K562 (cell line): ENCODE measurements at regions not wholly inside any gene's neighbourhood (a gene's known extent, or its start where the extent isn't known, plus 50 kb on each side); places are given as distances from the start of the nearest gene placed in this dataset.
A peak's percentile ranks its signal among the peaks of the same experiment; 100 is the strongest.
"Not testable (repeated sequence)": the region's sequence is repeated elsewhere in the genome, so short reads cannot be mapped to it uniquely, and the experiment has no call there.

Source experiments
- ATAC-seq: fragments of 200-7000 bp; cut with Tn5 transposase; 3 replicates; pipeline ENCODE4 v1.9.1; 2020; ENCODE audit warnings: moderate library complexity
- BruUV-seq: library from RNA; stranded (reverse); fragments of 400-500 nt; replicated peaks from 2 replicates; lab custom pipeline; 2021; lab: Mats Ljungman, UMichigan
- CTCF ChIA-PET: fragments of 300-600 bp; formaldehyde crosslinking; extraction: SDS; loops from one replicate; lab custom pipeline; 2021; ENCODE audit warnings: low intra/inter-chr PET ratio; lab: Yijun Ruan, JAX
- POLR2A ChIA-PET: fragments of 300-600, 350-650 bp; sonication (Branson Sonifier 250); formaldehyde crosslinking; extraction: SDS; loops from one replicate; lab custom pipeline; 2021; ENCODE audit warnings: antibody characterized with exemption, inconsistent platforms; lab: Yijun Ruan, JAX
- DNase-seq, 4 experiments: peaks; one replicate each; pipeline versions ENCODE4 v3.0.0 to v3.0.0-alpha.2; 2011 to 2018; ENCODE audit warnings: low spot score in 3 of 4, mixed read lengths in 3 of 4; ENCODE audit errors: extremely low read depth in 1 of 4
- FAIRE-seq: peaks from 2 replicates; lab custom pipeline; 2011; peaks lifted over from hg19 to GRCh38; lab: Jason Lieb, UNC
- H2AFZ ChIP-seq: 2 replicates; pipeline ENCODE4 v1.6.0; 2011; ENCODE audit warnings: low read depth, low read length, control low read depth, inconsistent platforms
- H3K27ac ChIP-seq: fragments of 200-600 bp; 3 replicates; pipeline ENCODE4 v1.8.0; 2011; ENCODE audit warnings: low read depth, mild to moderate bottlenecking, control low read depth, inconsistent platforms, low read length, moderate library complexity, mixed read lengths; ENCODE audit errors: extremely low read depth
- H3K27me3 ChIP-seq, 2 experiments: fragments of 300-600 bp in 1 of 2; 2 replicates in 1 of 2; 3 replicates in 1 of 2; pipeline versions ENCODE4 v1.6.0 to v1.8.0; 2011; ENCODE audit warnings: inconsistent platforms in 2 of 2, low read length in 2 of 2, mild to moderate bottlenecking in 1 of 2, mixed read lengths in 1 of 2, moderate library complexity in 1 of 2; ENCODE audit not compliant: control insufficient read depth in 2 of 2, insufficient read depth in 2 of 2
- H3K36me3 ChIP-seq: fragments of 300-600 bp; 3 replicates; pipeline ENCODE4 v1.8.0; 2011; ENCODE audit warnings: mild to moderate bottlenecking, low read length, inconsistent platforms; ENCODE audit not compliant: control insufficient read depth, insufficient read depth
- H3K4me1 ChIP-seq, 2 experiments: fragments of 200-600 bp in 1 of 2; replicated peaks in 1 of 2; 2 replicates in 1 of 2; 3 replicates in 1 of 2; pipeline versions ENCODE4 v1.5.1 to v1.8.0; 2011; ENCODE audit warnings: inconsistent platforms in 2 of 2, low read length in 2 of 2, mild to moderate bottlenecking in 1 of 2, mixed read lengths in 1 of 2, moderate library complexity in 1 of 2; ENCODE audit not compliant: control insufficient read depth in 2 of 2, insufficient read depth in 2 of 2
- H3K4me2 ChIP-seq: 2 replicates; pipeline ENCODE4 v1.6.1; 2011; ENCODE audit warnings: low read length, control low read depth, inconsistent platforms, mixed read lengths; ENCODE audit not compliant: insufficient read depth
- H3K4me3 ChIP-seq: fragments of 200-600 bp; sonication (generic), shearing (Covaris generic); 2 replicates; pipeline ENCODE4 v1.5.1; 2016; ENCODE audit warnings: control low read depth, inconsistent platforms
- H3K79me2 ChIP-seq: fragments of 200-600 bp; 3 replicates; pipeline ENCODE4 v1.8.0; 2011; ENCODE audit warnings: low read length, inconsistent platforms; ENCODE audit not compliant: control insufficient read depth, insufficient read depth
- H3K9ac ChIP-seq, 2 experiments: 2 replicates each; pipeline versions ENCODE4 v1.6.0 to v1.6.1; 2011; ENCODE audit warnings: low read depth in 2 of 2, low read length in 2 of 2, control low read depth in 1 of 2, inconsistent platforms in 1 of 2, mild to moderate bottlenecking in 1 of 2, mixed read lengths in 1 of 2; ENCODE audit not compliant: insufficient read depth in 1 of 2
- H3K9me1 ChIP-seq: one replicate; pipeline ENCODE4 v1.6.0; 2011; ENCODE audit warnings: inconsistent platforms, mild to moderate bottlenecking, low read length, moderate library complexity; ENCODE audit not compliant: control insufficient read depth, insufficient read depth
- H3K9me3 ChIP-seq: replicated peaks from 2 replicates; pipeline ENCODE4 v1.5.1; 2011; ENCODE audit warnings: low read depth, low read length, inconsistent platforms; ENCODE audit not compliant: control insufficient read depth, insufficient read depth
- H4K20me1 ChIP-seq: replicated peaks from 2 replicates; pipeline ENCODE4 v1.6.1; 2011; ENCODE audit warnings: low read length, inconsistent platforms, mixed read lengths; ENCODE audit not compliant: control insufficient read depth, insufficient read depth
- EGR1 ChIP-seq: fragments of 450-650 bp; conservative IDR thresholded peaks from 2 replicates; pipeline ENCODE4 v1.6.1; 2017; ENCODE audit warnings: mild to moderate bottlenecking
- FOXA3 ChIP-seq, 2 experiments: fragments of 450-650 bp in 1 of 2; sonication (generic) in 1 of 2; formaldehyde crosslinking; IDR thresholded peaks in 1 of 2; conservative IDR thresholded peaks in 1 of 2; 2 replicates each; pipeline versions ENCODE4 v1.4.0 to v1.8.0; 2020 to 2022; ENCODE audit warnings: mild to moderate bottlenecking in 2 of 2, missing genetic modification reagents in 1 of 2
- L3MBTL2 ChIP-seq: fragments of 450-650 bp; IDR thresholded peaks from 2 replicates; pipeline ENCODE4 v1.6.1; 2016; ENCODE audit warnings: mild to moderate bottlenecking, moderate library complexity
- NRF1 ChIP-seq, 2 experiments: fragments of 450-650 bp; IDR thresholded peaks in 1 of 2; conservative IDR thresholded peaks in 1 of 2; 2 replicates each; pipeline ENCODE4 v1.6.1; 2014; ENCODE audit warnings: mild to moderate bottlenecking in 2 of 2
- ZNF507 ChIP-seq: conservative IDR thresholded peaks from 2 replicates; pipeline ENCODE4 v1.6.1; 2017; ENCODE audit warnings: missing genetic modification characterization, missing compliant biosample characterization
- WGBS: fragments of 100-300 bp; shearing (Covaris generic); methylation state at CpG from one replicate; pipeline ENCODE4 v1.1.6; 2016; ENCODE audit warnings: low coverage, mixed read lengths; ENCODE audit not compliant: insufficient coverage; ENCODE audit errors: missing lambda C conversion rate; 5-methylcytosine and 5-hydroxymethylcytosine counted together
- in situ Hi-C: fragments of 300-500 bp; cut with MboI; formaldehyde crosslinking; loops from 4 replicates; pipeline ENCODE4 v1.15.0; 2018; ENCODE audit warnings: inconsistent platforms, mixed read lengths
- intact Hi-C: fragments of 100-400 bp; cut with micrococcal nuclease; formaldehyde crosslinking; loops from 2 replicates; pipeline ENCODE4 v1.14.2; 2022

DNA sequence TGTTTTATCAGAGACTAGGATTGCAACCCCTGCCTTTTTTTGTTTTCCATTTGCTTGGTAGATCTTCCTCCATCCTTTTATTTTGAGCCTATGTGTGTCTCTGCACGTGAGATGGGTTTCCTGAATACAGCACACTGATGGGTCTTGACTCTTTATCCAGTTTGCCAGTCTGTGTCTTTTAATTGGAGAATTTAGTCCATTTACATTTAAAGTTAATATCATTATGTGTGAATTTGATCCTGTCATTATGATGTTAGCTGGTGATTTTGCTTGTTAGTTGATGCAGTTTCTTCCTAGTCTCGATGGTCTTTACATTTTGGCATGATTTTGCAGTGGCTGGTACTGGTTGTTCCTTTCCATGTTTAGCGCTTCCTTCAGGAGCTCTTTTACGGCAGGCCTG lies 198.0 kb upstream of the ADO start:
- H3K27ac ChIP-seq, FAIRE-seq, H3K4me2 ChIP-seq, H3K9me3 ChIP-seq, H3K27me3 ChIP-seq, BruUV-seq, H3K4me1 ChIP-seq, DNase-seq, intact Hi-C loops, H4K20me1 ChIP-seq, H3K9me1 ChIP-seq, H3K79me2 ChIP-seq, H3K36me3 ChIP-seq, H2AFZ ChIP-seq, H3K9ac ChIP-seq, POLR2A ChIA-PET, in situ Hi-C loops, H3K4me3 ChIP-seq, ATAC-seq, CTCF ChIA-PET: not testable (repeated sequence)
- peak; percentile 69 for TF ChIP-seq ZNF507
- WGBS, result 0% methylated on average over 1 of the region's 4 CpGs

DNA sequence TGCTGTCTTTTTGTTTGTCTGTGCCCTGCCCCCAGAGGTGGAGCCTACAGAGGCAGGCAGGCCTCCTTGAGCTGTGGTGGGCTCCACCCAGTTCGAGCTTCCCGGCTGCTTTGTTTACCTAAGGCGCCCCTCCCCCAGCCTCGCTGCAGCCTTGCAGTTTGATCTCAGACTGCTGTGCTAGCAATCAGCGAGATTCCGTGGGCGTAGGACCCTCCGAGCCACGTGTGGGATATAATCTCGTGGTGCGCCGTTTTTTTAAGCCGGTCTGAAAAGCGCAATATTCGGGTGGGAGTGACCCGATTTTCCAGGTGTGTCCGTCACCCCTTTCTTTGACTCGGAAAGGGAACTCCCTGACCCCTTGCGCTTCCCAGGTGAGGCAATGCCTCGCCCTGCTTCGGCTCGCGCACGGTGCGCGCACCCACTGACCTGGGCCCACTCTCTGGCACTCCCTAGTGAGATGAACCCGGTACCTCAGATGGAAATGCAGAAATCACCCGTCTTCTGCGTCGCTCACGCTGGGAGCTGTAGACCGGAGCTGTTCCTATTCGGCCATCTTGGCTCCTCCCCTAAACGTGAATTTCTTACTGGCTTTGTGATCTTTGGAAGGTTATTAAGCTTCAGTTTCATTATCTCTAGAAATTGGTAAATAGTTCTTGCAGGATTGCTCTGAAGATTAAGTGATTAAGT lies 196.2 kb upstream of the ADO start:
- intact Hi-C loops, CTCF ChIA-PET, H3K4me3 ChIP-seq, POLR2A ChIA-PET, H3K9ac ChIP-seq, H2AFZ ChIP-seq, H3K9me1 ChIP-seq, H3K27me3 ChIP-seq, in situ Hi-C loops, H3K4me2 ChIP-seq, H3K79me2 ChIP-seq, H3K27ac ChIP-seq, H3K9me3 ChIP-seq, BruUV-seq, FAIRE-seq, H3K4me1 ChIP-seq, H4K20me1 ChIP-seq, H3K36me3 ChIP-seq: not testable (repeated sequence)
- DNase-seq (peak in 1 of 4 experiments; percentile 11), ATAC-seq (peak; percentile 73; the same call in 2 of the 3 replicates)
- 3% methylated on average over 29 of the region's 34 CpGs for WGBS
- TF ChIP-seq EGR1 (peak; percentile 22; the same call in 1 of the 2 replicates), L3MBTL2 (0 out of 2 replicates have a peak, but pooled peaks have one; percentile 18), FOXA3 (CRISPR knock-in tag; conservative IDR thresholded peaks at IDR 0.05 in 1 of 2, IDR thresholded peaks at IDR 0.05 in 1 of 2) (peak in 1 of 2 experiments; percentile 52; a peak in 1 of 4 replicates), NRF1 (conservative IDR thresholded peaks at IDR 0.05 in 1 of 2, IDR thresholded peaks at IDR 0.05 in 1 of 2) (peak; percentile 42 to 47; a peak in 3 of 4 replicates)
